ENCODE measurements at regions not wholly inside any gene's neighbourhood (a gene's known extent, or its start where the extent isn't known, plus 50 kb on each side); places are given as distances from the start of the nearest gene placed in this dataset.

DNA sequence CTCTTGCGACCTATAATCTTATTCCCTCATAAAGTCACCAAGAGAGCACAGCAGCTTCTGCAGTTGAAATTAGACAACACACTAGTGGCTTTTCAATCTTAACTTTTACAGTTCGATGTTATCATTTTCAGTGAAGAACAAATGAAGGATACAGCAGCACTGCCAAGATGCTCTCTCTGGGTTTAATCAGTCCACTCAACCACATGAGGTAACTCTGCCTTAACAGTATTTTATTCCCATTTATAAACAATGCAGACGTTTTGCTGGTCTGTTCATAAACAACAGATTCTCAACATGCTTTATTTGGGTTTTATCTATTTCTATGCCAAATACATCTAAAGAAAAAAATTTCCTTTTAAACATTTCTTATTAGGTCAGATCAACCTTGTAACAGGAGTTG lies 646.0 kb upstream of the FAM241A start:
- DNase-seq (ENCODE audit: low spot score), result no peak

DNA sequence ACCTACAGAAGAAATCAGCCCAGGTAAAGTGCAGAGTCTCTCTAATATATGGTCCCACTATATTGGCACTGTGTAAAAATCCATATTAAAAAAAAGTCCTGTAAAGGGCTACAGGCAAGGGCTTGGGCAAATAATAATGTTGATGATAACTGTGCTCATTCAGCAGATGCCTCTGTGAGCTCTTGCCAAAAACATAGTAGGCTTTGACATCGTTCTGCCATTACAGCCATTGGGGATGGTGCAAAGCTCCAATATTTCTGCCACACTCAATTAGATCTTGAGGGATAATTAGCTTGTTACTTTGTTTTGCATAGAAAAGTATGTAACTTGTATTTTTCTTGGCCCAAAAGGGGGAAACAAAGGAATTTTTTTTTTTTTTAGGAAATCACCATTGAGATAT lies 645.5 kb upstream of the FAM241A start:
- no peak for DNase-seq (ENCODE audit: low spot score)

DNA sequence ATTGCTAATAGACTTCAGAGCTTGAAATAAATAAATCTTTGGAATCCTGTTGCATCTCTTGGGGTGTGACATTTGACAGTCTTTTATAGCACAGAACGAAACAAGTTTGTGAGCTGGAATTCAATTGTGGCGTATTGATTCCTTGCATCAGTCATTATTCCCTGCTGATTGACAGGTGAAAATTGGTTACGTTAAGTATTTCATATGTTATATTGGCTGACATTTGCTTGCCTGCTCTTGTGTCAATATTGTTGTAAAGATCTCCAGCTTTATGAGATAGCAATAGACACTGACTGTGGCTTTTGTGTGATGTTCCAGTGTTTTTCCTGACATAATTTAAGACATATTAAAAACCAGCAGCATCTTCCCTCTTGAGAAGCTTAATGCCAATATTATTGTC lies 644.4 kb upstream of the FAM241A start:
- no peak for DNase-seq (ENCODE audit: low spot score)

DNA sequence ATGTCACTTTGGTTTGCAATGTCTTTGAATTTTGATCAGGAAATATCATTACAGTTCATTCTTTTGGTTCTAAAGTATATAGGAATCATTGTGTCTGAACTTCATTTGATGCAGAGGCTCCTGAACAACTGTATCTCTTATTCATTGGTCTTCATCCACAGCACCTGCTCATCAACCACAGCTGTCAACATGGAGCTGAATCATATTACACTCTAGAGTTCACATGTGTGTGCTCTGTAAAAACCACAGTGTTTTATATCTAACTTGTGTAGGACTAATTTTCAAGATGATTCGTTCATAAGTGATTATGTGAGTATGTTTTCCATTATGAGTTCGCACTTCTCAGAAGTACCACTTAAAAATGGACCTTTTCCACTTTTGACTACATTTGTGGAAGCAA lies 643.3 kb upstream of the FAM241A start:
- DNase-seq (ENCODE audit: low spot score), result no peak

DNA sequence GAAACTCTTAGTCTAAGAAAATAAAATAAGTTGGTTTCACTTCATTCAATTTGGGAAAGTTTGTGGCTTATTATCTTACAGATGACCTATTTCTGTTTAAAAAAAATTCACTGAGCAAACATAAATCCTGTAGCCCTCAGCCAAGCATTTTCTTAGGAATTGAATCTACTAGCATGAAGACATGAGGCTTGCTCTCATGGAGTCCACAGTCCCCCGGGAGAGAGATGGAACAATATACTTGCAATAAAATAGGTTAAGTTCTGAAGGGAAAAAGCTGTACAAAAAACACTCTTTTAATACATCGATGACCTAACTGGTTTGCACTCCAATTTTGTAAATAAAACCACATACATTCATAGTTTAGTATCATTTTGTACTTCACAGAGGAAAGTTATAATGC lies 642.6 kb upstream of the FAM241A start:
- DNase-seq (ENCODE audit: low spot score), result no peak

DNA sequence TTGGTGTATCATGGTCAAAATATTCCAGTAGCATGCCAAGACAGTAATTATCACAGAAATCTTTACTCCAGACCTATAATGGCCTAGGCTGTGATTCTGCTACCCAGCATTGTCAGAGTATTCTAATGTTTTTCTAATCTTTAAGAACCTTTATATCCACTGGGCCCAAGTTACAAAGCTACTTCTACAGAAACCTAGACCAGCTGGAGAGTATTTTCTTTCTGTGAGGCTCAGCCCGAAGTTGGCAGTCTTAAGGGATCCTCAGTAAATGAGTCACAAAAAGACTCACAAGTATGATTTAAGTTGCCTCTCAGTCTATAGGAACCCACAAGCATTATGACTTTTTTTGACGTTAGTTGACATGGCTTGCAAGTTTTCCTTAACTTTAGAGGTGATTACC lies 638.5 kb upstream of the FAM241A start:
- no peak for DNase-seq (ENCODE audit: low spot score)

DNA sequence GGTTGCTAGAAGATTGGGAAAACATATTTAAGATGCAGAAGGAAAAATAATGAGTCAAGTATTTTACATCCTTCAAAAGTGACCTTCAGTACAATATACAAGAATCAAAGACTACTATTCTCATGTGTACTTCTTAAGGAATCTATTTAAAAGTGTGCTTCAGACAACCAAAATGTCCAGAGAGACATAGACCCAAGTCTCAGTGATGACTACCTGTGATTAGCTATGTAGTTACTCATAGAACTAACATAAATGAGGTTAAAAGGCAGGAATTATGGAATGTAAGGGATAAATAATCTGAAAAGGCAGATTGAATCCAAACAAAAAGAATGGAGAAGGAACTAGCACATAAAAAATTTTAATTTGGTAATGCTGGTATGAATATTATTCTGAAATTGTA lies 634.7 kb upstream of the FAM241A start:
- DNase-seq (ENCODE audit: low spot score), result no peak

DNA sequence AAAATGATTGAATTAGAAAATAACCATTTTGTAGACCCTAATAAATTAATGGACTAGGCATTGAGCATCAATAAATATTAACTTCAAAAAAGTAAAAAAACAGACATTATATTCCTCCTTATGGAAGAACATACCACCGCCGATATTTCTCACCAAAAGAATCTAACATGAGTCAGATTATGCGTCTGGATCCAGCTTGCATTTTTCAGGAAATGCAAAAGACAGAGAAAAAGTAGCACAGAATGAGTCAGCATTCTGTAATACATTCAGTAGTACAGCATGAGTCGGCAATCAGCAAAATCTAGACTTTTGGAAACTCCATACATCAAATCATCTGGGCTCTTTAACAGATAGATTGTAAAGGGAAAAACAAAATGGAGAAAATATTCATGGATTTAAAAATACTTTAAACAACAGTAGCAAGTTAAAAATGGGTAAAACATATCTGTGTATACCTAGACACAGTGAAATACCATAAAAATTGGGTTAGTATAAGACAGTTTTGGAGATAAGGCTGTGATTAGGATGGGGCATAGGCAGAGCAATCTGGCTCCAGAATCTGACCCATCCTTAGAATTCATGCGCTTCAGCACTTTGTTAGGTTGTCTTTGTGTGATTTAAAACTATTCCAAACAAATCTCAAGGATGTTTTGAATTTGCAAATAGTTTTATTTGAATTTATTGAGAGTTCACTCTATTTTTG lies 633.0 kb upstream of the FAM241A start:
- DNase-seq (ENCODE audit: low spot score), result no peak

DNA sequence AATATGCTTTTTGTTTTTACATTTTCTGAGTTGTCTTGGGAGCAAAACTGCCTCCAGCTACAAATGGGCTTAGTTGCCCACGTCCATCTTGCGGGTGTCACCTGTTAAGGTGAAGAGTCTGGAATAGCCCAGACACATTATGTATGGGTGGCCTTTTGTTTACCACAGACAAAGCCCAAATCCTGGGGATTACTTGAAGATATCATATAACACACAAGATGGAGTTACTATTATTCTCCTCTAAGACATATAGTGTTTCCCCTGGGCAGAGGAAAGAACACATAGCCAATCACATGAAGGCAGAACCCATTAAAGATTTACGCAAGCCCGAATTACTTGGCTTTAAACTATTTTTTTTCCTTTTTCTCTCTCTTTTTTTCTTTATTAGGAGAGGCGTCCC lies 625.6 kb upstream of the FAM241A start:
- DNase-seq (ENCODE audit: low spot score), result no peak

DNA sequence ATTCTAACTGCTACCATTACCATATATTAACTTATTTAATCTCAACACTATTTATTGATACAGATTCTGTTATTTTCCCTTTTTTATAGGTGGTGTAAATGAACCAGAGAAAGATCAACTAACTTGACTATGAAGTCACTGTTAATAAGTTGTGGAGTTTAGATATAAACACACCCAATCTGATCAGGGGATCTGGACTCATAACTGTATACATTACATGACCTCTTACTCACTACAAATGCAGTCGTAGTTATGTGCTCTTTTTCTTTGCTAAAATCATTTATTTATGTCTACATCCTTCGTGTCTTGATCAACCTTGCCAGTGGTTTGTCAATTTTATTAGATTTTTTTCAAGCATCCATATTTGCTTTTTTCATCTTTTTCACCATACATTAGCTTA lies 614.8 kb upstream of the FAM241A start:
- no peak for DNase-seq (ENCODE audit: low spot score)

DNA sequence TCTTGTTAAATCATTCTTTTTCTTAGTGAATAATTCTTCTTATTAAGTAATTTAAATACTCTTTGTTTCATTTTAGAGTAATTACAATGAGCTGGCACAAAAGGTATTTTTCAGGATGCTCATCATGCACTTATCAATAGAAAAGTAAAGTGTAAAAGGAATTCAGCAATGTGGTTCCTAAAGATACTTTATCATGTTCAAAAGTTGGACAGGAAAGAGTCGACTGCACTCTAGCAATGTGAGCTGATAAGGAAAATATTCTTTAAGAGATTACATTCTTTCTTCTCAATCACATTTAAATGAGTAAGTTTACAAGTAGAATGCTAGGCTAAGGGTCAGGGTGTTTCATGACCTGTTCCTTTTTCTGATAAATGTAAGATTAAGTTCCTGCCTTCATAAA lies 609.5 kb upstream of the FAM241A start:
- no peak for DNase-seq (ENCODE audit: low spot score)

DNA sequence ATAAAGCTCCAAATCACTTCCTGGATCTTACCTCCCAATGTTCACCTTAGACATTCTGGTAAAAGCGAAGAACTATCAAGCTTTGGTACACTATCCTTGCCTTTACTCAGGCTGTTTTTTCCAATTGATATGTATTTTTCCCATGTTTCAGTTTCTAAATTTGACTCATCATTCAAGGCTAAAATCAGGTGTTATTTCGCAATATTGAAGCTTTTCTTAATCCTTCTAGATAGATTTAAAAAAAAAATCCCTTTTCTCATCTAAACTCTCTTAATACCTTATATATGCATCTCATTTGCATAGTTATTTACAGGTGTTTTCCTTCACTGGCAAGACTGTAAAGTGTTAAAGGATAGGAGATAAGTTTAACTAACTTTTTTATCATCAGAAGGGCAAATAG lies 608.1 kb upstream of the FAM241A start:
- no peak for DNase-seq (ENCODE audit: low spot score)

DNA sequence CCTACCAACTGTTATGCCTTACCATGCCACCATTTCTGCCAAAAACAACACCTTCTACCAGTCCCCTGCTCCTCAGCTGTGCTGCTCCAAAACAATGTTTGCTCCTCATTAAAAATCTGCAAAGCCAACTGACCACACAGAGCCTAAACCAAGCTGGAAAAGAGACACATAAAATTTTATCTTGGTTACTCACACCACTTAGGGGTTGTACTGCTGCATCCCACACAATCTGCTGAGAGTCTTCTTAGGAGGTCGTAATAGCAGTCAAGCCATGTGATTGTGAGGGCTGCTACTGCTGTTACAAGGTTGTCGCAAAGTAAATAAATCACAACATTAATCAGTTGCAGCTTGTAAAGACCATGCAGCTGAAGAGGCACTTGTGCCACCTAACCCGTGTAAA lies 607.4 kb upstream of the FAM241A start:
- no peak for DNase-seq (ENCODE audit: low spot score)

DNA sequence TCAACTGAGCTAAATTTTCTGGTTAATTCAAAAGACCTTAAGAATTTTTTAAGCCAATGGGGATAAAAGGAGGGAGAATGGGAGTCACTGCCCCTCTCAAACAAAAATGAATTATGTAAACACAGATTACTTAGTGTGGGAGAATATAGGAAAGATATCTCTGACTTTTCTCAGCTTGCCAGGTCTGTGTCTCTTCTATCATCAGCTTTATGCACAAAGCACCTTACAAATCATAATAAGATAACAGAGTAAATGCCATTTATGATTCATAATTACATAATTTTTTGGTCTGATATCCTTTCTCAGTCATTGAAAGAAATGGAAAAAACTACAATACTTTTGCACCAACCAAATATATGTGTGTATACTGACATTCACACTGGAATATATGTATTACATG lies 604.6 kb upstream of the FAM241A start:
- DNase-seq (ENCODE audit: low spot score), result no peak

DNA sequence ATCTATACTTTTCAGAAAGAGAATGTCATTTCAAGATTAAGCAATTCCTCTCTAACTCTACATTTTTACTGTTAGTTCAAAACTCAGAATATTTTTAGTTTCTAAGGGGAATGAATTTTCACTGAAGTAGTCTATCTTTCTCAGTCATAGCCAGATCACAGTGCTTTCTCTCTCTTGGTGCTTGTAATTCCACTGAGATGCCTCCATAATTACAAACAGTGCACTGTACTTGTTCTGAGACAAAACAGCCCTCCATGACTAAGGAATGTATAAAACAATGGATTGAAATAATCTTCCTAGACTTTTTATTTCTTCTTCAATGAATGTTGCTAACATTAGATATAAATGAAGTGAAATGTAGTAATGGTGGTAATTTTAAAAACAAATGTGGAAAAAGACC lies 603.2 kb upstream of the FAM241A start:
- DNase-seq (ENCODE audit: low spot score), result no peak

DNA sequence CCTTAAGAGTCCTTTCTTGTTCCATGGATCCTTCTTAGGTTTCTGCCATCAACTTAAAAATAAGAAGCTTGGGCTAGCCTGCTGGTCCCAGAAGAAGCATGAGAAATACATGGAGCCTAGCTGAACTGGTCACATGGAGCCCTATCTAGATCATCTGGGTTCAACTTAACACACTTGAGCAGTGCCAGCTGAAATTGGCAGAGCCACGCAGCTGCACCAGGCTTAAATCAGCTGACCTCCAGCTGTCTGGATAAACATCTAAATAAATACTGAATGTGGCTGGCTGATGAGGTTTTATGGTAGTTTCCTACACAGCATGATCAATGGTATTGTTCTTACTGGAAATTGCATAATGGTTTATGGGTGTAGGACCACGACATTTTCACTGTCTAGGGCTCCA lies 598.4 kb upstream of the FAM241A start:
- no peak for DNase-seq (ENCODE audit: low spot score)

DNA sequence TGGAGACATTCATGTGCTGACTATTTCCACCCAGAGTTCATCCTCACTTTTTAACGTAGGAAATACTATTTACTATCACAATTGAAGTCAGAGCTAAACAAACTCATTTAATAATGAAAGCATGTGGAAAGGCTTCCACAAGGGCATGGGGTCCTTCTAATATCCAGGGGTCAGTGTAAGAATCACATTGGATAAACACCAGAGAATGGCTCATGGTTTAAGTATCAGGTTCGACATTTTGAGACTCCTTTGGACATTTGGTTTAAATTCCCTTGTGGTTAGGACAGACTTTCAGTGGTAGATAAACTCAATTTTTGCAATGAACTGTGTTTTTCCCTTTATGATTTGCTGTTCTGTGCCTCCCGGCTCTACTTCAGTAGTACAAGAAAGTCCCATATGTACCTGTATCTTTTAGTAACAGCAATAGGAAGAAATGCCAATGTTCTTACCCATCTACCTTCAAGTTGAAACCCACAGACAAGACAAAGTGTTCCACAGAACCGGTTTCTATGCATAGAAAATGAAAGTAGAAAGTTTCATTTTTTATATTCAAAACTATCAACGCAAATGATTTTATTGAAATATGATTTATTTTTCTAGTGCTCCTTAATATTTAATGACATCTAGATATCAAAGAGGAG lies 589.0 kb upstream of the FAM241A start:
- DNase-seq (ENCODE audit: low spot score), result no peak

DNA sequence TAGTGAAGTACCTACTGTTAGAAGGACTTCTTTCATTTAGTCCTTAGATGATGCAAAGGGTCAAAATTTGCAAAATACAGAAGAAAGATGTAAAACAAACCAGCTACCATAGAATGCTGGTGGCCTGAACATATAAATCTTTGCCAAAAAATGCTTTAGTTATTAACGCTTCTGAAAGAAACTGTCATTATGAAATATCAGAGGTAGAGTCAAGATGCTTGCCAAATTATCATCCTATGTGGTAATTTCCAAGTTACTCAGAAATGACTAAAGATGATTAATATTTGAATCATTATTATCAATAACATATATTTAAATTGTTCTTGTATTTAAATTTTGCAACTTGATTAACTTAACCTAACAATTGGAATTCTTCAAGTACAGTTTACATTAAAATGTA lies 588.4 kb upstream of the FAM241A start:
- DNase-seq (ENCODE audit: low spot score), result no peak

DNA sequence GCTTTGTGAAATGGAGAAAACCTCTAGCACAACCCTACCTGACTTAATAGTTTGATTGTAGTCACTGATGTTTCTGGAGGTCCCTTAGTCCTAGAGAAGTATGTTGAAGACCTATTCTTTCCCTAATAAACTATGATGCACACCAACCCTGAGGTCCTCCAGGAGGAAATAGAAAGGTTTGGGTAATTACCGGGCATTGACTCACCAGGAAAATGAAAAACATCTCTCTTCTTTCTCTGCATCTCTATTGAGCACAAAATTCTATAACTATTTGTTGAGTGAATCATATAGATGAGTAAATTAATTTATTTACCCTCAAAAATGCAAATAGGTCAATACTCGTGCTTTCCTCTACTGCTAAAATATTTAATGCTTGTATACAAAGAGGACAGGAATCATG lies 582.4 kb upstream of the FAM241A start:
- DNase-seq (ENCODE audit: low spot score), result no peak

DNA sequence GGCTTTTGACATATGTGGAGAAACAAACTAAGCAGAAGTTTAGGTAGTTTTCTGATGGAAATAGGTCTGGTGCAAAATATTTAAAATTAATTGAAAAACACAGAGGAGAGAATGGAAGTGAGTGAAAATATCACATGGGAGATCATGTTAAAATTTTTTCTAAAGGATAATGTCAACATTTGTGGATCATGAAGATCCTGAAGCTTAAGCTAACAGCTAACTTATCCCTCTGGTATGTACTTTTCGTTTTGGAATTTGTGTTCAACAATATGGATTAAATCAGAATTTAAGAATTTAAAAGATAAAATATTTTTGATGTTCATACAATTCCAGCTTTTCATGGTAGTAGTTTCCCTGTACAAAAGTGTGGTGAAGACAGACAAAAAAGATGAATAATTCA lies 572.8 kb upstream of the FAM241A start:
- no peak for DNase-seq (ENCODE audit: low spot score)

DNA sequence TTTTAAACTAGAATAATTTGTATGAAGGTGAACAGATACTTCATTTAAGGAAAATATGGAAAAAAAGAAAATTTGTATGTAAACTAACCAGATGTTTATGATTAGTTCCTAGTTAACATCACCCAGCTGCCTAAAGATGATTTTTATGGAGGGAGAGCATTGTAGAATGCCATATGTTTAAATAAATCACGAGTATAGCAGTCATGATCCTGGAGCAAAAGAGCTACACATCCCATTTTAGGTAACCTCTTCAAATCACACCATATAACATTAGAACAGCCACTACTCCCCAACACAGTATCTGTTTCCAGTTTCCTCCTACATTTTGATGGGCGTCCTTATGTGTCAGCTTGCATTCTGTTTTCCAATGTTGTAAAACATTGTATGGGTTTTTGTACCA lies 571.9 kb upstream of the FAM241A start:
- no peak for DNase-seq (ENCODE audit: low spot score)

DNA sequence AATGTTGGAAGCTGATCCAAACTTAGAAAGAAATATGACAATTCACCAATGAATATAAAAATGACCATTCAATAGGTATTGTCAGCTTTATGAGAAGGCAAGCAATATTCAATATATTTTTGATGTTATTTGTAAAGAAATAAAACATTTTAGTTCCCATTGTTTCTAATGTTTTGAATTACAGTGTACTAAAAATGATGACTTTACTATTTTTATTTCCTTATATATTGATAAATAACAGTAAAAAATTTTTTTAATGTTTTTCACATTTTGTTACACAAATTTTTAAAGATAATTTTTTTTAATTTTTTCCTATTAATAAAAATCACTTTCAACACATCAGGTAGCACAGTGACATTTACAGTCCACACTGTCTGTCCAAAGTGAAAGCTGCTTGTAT lies 565.5 kb upstream of the FAM241A start:
- no peak for DNase-seq (ENCODE audit: low spot score)

DNA sequence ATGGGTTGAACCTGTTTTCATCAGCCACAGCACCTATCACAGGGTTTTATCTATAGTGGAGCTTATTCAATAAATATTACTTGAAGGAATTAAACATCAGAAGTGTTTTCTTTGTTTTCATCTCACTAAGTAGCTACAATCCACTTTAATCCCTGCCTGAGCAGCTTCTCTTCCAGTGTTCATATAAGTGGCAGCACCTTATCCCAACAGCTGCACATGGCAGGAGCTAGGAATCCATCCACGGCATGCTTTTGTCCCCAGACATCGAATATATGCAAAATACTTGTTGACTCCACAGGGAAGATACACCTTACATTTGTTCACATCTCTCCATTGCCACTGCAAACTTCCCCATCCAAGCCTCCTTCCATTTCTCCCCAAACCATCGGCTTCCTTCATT lies 549.8 kb upstream of the FAM241A start:
- no peak for DNase-seq (ENCODE audit: low spot score)

DNA sequence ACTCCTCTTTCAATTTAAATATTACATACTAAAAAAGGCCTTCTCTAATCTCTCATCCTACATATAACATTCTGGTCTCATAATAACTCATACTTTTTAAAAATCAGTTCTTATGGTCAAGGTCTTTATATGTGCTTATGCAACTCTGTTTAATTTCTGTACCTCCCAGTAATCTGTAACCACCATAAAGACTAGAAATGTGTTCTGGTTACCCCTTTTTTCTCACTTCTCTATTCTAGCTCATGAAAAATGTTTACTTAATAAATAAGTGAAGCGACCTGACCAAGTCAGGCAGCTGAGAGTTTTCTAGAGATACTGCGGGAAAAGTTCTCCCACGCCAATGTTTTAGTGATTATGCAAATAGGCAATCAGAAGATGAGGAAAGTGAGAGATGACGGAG lies 548.8 kb upstream of the FAM241A start:
- DNase-seq (ENCODE audit: low spot score), result no peak
